GM21447 (cell line): ENCODE measurements at regions not wholly inside any gene's neighbourhood (a gene's known extent, or its start where the extent isn't known, plus 50 kb on each side); places are given as distances from the start of the nearest gene placed in this dataset.

Source experiments
- ATAC-seq: cut with Tn5 transposase; IDR thresholded peaks from one replicate; pipeline ENCODE4 v1.9.1; 2021; ENCODE audit not compliant: unreplicated experiment

GRCh38 chr12:87119713-87120112 is 863.5 kb upstream of the MGAT4C start:
- no peak for ATAC-seq

- ATAC-seq: no peak
Measured at GRCh38 chr12:87117526-87117925, 861.3 kb upstream of the MGAT4C start.

GRCh38 chr12:87116780-87117179 is 860.6 kb upstream of the MGAT4C start:
- ATAC-seq: no peak

- no peak for ATAC-seq
Measured at GRCh38 chr12:87112571-87113345, 856.6 kb upstream of the MGAT4C start.

GRCh38 chr12:87107766-87108165 is 851.6 kb upstream of the MGAT4C start:
- no peak for ATAC-seq

- no peak for ATAC-seq
Measured at GRCh38 chr12:87107270-87107669, 851.1 kb upstream of the MGAT4C start.

DNA sequence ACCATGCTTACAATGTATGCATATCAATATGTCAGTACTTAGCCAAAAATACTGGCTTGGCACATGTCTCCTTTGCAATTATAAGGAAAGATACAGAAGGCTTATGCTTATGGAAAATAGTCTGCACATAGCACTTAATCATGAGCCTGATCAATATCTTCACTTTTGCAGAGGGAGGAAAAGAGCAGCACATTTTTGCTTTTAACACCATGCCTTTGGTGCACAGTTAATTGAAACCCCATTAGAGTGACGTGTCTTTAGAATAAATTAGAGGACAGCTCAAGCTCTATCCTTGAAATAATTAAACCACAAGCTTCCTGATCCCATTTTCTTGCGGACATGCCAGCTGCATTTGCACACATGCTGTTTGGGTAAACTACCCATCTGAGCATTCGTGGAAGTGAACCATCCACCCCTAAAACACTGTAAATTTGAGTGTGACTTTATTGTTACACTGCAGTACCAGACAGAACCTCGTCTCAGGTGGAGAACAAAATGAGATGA is 839.9 kb upstream of the MGAT4C start:
- ATAC-seq: no peak

DNA sequence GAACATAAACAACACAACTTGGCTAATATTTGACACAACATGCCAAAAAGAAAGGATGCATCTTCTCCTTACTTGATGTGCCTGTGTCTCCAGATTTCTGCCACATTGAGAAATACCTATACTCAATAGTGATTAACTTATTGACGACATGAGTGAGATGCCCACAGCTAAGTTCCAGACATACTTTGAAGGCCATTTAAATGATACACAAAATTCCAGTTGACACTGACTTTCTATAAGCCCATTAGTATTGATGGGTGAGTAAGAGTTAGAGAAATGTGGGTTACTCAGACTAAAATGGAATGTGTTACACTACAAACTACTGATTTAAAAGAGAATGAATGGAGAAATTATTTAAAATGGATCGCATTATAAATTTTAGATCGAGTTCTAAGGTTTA is 838.2 kb upstream of the MGAT4C start:
- no peak for ATAC-seq

- ATAC-seq: no peak
Measured at GRCh38 chr12:87092421-87092820, 836.2 kb upstream of the MGAT4C start.

DNA sequence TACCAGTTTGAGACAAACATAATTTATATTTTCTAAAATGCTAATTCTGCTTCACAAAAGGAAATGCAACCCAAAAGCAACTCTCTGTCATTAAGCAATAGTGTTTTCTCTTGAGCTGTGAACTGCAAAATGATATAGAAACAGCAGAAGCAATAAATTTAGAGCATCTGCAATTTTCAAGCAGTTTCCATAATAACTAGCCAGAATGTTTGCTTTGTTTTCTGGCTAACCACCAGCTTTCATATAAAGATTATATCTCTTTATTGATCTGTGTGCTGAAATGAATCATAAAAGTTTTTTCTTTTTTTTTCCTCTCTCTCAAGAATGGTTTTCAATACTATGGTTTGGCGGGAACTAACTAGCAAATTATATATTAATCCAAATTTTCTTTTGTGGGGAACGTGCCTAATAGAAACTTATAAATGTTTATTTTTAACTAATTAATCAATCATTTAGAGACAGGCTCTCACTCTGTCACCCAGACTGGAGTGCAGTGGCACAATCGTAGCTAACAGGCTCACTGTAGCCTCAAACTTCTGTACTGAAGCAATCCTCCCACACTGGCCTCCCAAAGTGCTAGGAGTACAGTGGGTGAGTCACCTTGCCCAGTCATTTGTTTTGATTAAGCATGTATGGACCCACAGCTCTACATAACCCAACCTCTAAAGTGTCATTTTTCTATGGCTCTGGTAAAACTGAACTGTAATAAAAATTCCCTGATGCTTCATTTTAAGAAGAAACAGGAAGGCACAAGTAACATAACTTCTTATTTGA is 830.1 kb upstream of the MGAT4C start:
- no peak for ATAC-seq

- ATAC-seq: no peak
Measured at GRCh38 chr12:87085286-87085685, 829.1 kb upstream of the MGAT4C start.

DNA sequence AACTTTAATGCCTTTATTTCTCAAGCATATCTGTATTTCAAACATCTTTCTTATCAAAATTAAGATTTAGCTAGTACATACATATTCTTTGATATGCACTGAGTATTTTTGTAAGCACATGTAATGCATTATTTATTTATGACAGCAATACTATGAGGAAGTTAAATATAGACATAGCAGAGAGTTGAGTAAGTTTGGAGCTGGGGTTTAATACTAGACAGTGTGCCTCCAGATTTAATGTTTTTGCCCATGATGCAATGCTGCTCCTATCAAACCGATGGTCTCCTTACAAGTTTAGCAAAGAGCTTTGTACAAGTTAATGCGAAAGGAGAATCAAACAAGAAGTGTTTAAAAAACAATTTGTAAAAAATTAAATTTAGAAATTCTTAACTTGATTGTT is 826.6 kb upstream of the MGAT4C start:
- ATAC-seq: no peak

DNA sequence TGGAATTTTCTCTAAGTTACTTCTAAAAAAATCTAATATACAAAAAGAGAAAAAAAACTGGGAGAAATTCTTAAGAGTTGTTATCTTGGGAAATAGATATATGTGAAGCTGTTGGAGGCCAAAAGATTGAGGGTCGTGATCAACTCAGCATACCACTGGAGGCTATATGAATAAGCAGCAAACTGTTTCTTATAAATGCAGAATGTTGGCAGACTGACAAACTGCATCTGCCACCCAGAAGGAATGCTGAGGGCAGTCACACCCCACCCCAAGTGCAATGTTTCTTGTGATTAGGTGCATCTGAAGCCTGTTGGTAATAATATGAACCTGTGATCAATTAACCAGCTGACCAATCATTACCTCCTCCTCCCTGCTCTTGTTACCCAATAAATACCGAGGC is 818.6 kb upstream of the MGAT4C start:
- no peak for ATAC-seq

GRCh38 chr12:87066326-87066725 is 810.1 kb upstream of the MGAT4C start:
- ATAC-seq: no peak

DNA sequence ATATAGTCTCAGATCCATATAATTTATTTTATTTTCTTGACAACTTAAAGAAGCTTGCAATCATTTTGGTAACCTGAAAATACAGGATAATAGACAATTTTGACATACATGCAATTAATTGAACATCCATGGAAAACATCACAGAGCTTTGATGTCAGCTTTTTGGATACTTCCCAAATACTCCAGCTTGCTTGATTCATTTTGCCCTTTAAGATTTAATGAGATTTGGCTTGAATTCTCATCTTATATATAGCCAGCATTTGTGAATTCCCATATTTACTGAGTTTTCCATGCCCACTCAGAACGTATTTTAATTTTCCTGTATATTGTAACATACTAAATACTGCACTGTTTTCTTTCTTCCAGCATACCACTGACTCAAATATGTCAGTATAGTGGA is 803.0 kb upstream of the MGAT4C start:
- no peak for ATAC-seq

- ATAC-seq: no peak
Measured at GRCh38 chr12:87054226-87054625, 798.0 kb upstream of the MGAT4C start.

DNA sequence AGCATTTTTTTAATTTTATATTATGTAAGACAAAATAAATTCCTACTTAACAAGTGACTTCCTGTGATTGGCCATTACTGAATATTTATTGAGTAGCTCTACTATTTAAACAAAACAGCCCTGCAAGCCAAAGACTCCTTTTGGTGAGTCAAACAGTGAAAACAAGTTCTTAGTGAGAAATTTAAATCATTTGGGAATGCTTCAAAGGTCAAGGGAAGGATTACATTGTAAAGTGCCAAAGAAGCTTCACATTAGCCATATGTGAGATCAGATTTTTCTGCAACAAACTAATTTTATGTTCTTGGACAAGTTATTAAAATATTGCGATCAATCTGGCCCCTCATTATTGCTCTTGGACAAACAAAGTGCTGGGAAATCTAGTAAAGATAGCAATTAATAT is 795.4 kb upstream of the MGAT4C start:
- no peak for ATAC-seq

DNA sequence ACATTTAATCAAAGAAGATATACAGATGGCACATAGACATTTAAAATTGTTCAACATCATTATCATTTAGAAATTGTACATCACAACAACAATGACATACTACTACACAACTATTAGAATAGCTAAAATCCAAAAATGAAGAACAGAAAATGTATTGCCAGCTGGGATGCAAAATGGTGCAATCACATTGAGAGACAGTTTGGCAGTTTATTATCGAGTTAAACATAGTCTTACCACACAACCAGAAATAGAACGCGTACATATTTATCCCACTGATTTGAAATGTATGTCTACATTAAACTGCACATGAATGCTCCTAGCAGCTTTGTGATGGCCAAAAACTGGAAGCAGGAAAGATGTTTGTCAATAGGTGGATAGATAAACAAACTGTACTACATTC is 791.5 kb upstream of the MGAT4C start:
- ATAC-seq: no peak

DNA sequence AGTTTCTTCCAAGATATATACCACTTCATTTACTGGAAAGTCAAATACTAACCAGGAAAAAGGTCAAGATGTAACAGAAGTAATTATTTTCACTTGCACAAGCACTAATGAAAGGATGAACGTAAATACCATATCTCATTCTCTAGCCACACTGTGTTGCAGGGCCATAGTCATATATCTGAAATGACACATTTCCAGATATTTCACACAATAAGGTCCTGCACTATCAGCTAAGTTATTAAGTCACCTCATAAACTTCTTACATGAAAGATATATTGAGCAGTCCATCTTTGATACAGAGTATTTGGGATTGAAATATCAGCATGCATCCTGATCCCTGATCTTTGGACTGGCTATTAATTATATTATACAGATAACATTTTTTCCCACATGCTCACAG is 783.3 kb upstream of the MGAT4C start:
- no peak for ATAC-seq

- no peak for ATAC-seq
Measured at GRCh38 chr12:87038098-87038497, 781.9 kb upstream of the MGAT4C start.

DNA sequence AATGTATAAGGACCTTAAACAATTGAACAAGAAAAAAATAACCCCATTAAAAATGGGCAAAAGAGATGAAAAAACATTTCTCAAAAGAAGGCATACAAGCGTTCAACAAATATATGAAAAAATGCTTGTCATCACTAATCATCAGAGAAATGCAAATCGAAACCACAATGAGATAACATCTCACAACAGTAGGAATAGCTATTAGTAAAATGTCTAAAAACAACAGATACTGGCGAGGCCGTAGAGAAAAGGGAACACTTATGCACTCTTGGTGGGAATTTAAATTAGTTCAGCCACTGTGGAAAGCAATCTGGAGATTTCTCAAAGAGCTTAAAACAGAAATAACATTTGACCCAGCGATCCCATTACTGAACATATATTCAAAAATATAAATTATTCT is 769.8 kb upstream of the MGAT4C start:
- no peak for ATAC-seq

DNA sequence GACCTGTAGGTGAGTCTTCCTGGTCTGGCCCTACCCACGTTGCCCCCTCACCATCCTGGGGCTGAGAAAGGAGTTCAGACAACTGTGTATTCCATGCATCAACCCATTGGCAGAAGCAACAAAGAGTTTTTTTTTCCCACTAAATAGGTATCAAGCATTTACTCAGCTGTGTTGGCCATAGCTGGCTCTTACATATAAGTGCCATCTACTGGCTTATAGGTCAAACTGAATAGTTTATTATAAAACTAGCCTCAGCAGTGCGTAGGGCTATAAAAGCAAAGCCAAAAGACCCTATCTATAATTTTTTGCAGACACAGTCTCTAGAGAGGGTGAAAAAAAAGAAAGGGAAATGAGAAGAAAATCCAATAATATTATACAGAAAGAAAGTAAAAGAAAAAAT is 765.2 kb upstream of the MGAT4C start:
- no peak for ATAC-seq
